ENCODE measurements at regions not wholly inside any gene's neighbourhood (a gene's known extent, or its start where the extent isn't known, plus 50 kb on each side); places are given as distances from the start of the nearest gene placed in this dataset.
"Not testable (repeated sequence)": the region's sequence is repeated elsewhere in the genome, so short reads cannot be mapped to it uniquely, and the experiment has no call there.

DNA sequence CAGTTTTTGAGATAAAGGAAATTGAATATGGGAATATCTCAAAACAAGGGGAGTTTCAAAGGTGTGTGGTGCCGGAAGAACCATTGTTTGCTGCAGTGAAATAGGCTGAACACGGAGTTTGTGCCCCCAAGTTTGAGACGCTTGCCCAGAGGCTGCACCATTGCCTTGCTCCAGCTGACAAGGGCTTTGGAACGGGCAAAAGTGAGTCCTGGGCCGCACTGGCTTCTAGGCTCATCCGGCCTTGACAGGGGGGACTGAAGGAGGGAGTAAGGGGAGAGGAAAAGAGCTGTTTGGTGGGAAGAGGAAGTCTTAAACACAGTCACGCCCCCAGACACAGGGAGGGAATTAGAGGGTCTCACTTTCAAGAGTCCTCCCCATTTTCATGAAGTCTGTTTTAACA lies 269.9 kb downstream of the FAM43A start:
- no peak for DNase-seq

DNA sequence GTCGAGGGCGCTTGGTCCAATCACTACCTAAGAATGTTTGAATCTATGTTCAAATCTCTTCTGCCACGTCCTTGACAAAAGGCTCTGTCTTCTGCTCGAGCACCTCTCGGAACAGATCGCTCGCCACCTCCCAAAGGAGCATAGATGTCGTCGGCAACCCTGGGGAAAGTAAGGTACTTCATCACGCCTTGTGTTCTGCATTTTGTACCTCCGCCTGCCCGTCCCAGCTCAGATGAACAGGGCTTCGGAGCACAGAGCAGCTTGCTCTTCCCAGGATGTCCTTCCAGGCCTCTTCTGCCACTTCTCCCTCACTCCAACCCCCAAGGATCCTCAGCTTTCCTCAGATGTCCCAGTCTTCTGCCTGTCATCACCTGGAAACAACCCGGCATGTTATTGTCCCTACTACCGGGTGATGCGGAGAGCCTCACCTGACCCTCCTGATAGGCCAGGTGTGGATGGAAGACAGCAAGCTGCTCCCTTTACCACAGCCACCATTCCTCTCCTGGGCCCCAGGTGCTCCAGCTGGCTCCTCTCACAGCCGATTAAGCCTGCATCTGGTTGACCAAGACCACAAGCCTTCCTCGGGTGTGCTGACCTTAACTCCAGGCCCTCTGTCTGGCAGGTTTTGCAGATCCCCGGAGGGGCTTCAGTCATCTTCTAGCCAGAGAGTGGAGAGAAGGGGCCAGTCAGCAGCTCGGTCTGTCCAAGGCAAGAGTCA lies 270.5 kb downstream of the FAM43A start:
- no peak for DNase-seq

DNA sequence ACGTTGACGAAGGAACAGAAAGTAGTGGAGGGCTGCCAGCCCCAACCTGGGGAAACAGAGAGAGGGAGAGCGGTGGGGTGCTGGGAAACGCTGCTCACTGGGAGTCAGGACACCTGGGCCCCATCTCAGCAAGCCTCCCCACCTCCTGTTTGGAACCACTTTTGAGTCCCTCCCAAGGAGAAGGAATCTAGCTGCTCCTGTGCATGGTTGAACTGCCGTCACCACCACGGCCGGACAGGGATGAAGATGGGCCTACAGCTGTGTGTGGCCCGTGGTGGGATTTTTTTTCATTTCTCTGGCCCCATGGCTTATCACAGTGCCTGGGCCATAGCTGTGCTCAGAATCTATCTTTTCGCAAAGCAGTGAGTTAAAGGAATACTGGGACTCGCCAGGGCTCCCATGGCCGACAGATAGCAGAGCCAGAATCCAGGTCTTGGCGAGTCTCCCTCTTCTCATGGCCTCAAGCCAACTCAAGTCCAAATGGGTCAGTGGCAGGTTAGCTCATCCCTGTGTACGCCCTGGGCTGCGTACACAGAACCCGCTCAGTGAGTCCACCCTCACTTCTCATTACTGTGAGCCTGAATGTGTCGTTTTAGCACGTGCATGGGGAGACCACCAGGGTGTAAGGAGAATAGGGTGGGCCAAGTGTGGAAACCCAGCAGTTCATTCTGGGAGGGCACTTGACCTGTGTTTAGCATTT lies 271.2 kb downstream of the FAM43A start:
- no peak for DNase-seq

DNA sequence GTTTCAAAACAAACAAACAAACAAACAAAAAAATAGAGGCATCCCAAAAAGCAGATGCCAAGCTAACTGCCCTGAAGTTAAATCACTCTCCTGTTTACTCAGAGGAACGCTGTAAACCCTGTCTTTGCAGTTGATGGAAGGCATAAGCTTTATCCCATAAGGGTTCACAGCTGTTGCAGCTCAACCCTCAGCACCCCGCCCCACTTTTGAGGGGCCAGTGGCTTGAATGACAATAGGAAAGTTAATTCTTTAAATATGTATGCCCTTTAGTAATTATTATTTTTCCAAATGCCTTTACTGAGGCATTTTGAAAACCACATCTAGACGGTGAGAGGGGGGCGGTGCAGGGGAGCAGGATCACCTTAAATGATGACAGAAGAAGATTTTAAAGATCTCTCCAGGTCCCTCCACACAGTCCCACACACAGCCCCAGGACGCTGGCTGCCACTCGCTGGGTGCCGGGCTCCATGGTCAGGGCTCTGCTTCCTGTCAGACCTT lies 272.1 kb downstream of the FAM43A start:
- DNase-seq, result no peak

DNA sequence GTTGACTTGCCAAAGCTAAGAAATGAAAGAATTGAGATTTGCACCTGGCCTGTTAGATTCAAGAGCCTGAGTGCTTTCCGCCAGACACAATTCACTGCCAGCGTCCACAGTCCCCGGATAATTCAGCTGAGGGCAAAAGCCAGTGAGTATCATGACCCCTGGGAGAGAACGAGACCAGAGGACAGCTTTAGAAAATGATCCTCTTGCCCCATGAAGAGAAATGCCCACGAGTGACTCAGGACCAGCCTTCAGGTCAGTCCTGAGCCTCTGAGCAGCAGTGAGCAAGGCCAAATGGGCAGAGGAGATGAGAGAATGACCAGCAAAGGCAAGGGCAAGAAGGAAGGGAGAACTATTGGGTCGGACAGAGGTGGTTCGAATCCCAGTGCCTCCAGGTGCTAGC lies 273.5 kb downstream of the FAM43A start:
- DNase-seq, result no peak

DNA sequence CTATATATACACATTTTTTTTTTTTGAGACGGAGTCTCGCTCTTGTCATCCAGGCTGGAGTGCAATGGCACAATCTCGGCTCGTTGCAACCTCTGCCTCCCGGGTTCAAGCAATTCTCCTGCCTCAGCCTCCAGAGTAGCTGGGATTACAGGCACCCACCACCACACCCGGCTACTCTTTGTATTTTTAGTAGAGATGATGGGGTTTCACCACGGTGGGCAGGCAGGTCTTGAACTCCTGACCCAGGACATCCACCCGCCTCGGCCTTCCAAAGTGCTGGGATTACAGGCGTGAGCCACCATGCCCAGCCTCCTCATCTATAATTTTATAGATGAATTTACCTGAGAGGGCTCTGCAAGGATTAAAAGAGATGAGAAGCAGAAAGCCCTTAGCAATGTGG lies 274.0 kb downstream of the FAM43A start:
- DNase-seq, result not testable (repeated sequence)

DNA sequence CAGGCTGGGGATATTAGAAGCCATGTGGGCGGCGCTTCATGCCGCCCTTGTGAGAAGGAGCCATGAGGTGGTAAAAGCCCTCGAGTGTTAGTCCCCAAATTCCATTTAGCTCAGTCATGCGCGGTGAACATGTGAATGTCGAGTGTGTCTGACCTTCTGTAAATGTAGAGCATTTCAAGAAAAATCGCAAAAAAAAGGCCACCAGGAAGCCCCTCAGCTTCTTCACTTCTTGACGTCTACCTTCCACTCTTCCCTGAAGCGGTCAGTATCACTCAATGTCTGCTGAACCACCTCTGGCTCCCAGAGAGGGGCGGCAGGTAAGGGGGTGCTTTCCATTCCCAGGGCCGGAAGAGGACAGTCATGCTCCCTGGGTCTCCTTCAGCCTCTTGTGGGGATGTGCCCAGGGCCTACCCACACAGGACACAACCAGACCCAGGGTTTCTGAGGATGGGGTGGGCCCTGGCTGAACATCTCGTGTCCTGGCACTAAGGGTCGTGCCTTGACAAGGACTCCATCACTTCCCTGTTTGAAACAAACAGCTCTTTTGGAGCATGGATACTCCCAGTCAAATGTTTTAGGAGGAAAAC lies 274.9 kb downstream of the FAM43A start:
- no peak for DNase-seq

DNA sequence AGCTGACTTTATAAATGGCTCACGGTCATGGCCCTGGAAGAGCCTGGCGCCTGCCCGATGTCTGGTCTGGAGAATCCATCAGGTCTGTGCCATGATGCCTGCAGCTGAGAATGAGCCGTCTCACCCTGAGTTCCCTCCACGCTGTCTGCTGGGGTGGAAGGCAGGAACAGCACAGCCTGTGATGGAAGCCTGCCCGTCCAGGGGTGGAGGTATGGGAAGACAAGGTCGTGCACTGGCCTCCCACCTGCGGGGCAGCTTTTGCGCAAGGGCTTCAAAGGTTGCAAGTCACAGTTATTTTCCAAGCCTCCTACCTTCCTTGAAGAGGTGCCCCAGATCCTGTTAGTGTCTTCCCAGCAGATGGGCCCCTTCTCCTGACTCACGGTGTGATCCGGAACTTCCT lies 275.5 kb downstream of the FAM43A start:
- no peak for DNase-seq

DNA sequence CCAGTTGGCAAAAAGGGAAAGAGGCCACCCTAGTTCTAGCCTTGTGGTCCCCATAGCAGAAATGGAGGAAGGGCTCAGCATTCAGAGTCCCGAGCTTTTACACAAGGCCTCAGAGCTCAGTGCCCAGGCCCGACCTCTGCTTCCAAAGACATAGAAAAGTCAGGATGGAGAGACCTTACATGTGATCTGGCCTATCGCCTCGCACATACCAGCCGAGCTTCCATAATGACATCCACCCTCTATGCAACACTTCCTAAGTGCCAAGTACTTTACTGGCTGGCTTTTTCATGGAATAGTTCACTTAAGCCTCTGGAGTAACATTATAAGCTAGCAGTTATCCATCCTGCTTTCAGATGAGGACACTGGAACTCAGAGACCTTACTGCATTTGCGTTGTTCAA lies 275.9 kb downstream of the FAM43A start:
- DNase-seq, result no peak

DNA sequence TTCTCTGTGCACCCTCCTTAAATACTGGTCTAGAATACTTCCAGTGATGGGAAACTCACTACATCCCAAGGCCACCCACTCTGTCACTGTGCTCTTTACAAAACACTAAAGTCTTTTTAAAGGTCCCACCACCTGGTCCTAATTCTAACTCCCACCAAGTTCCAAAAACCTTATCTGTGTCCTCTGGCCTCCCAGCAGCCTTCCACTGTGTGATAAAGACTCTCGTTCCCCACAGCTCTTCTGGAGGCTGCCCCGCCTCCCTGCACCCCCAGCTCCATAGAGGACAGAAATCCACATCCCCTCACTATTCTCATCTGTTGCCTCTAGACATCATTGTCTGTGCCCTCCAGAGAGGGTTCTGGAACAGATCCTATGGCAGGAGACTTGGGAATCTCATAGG lies 276.4 kb downstream of the FAM43A start:
- no peak for DNase-seq

DNA sequence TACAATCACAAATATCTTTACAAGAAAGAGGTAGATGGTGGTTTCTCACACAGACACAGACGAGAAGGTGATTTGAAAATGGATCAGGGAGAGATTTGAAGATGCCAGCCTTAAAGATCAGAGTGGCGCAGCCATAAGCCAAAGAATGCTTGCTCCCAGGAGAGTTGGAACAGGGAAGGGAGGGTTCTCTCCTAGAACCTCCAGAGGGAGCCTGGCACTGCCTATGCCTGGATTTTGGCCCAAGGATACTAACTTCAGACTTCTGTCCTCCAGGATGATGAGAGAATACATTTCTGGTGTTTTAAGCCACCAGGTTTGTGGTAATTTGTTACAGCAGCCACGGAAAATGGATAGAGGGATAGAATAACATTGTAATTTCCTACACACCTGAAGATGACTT lies 279.1 kb downstream of the FAM43A start:
- no peak for DNase-seq

DNA sequence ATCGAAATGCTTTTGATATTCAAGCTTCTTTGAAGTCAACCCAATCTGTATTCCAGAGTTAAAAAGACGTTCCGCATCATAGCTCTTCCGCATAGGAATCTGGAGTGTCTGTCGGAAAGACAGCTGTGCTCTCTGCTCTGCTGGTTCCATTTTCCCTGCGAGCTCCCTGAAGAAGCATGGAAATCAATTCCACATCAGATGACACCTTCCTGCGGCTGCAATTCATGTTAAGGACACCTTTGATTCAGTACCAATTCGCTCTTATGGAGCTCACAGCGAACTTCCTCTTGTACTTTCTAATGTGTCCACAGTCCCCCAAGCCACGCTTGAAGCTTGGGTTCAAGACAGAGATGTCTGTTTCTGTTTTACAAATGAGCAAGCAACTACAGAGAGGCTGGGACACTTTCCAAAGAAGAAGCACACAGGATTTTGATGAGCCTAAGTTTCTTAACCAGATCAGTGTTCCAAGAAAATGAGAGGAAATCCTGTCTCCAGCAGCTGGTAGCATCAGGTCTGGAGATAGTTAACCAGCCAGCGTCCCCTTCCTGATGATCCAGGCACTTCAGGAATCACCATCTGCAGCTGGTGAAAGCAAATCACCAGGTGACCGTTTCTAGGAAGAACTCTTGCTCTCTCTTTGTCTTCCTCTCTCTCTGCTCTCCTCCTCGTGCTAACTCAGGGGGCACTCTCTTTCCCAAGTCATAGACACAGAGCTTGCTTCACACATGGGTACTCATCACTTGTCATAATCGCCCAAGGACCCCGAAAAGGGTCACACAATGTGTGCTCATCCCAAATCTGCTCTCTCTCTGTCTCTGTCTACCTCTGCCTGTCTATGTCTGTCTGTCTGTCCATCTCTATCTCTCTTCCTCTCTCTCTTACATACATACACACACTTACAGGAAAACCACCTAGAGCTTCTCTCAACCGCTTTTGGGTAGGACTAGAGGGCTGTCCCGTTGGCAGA lies 281.8 kb downstream of the FAM43A start:
- DNase-seq, result no peak

DNA sequence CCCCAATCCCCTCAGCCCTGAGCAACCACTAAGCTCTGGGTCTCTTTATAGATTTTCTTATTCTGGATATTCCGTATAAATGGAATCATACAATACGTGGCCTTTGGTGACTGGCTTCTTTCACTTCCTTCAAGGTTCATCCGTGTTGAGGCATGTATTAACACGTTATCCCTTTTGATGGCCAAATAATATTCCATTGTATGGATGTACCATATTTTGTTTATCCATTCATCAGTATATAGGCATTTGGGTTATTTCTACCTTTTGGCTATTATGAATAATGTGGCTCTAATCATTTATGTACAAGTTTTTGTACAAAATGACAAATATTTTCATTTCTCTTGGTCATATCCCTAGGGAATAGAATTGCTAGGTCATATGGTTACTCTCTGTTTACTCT lies 284.4 kb downstream of the FAM43A start:
- DNase-seq, result no peak

DNA sequence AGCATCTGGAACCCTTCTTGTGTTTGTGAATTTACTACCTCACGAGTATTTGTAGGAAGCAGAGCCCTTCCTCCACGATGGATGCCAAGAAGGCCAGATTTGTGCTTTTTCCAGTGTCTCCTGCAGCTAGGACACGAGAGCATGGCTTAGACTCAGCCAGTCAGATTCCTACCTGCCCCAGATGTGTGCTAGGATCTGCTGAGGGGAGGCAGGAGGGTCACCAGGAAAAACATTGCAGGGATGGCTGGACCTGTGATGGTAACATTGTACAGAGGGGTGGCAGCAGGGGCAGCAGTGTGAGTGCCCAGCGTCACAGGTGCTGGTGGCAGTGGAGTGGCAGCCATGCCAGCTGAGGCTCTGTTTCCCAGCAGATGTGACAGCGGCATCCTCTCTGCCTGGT lies 285.3 kb downstream of the FAM43A start:
- DNase-seq, result no peak

DNA sequence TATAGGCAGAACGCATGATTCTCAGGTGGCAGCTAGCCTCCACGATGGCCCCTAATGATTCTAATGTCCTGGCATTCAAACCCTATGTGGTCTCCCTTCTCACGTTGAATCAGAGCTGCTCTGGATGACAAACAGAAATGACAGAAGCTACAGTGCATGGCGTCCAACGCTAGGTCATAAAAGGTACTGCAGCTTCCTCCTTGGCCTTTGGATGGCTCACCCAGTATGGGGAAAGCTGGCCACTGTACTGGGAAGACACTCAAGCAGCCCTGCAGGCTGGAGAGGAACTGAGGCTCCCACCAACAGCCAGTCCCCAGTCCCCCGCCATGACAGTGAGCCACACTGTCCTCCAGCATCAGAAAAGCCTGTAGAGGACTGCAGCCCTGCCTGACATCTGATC lies 286.3 kb downstream of the FAM43A start:
- DNase-seq, result no peak

DNA sequence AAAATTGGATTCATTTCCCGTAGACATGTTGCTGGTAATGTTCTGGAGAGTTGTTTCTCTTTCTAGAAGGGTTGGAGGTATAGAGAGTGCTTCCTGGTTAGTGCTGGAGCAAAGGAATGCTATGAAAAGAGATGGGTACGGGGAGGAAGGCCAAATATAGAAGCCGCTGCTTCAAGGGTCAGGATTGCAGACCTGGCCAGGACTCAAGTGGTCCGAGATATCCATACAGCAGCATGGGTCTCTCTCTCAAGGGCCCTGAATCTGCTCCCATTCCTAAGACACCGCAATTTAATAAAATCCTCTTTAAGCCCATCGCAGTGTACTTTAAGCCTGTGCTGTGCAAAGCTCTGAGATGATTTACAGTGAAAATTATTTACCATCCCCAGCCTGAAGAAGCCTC lies 287.0 kb downstream of the FAM43A start:
- no peak for DNase-seq

DNA sequence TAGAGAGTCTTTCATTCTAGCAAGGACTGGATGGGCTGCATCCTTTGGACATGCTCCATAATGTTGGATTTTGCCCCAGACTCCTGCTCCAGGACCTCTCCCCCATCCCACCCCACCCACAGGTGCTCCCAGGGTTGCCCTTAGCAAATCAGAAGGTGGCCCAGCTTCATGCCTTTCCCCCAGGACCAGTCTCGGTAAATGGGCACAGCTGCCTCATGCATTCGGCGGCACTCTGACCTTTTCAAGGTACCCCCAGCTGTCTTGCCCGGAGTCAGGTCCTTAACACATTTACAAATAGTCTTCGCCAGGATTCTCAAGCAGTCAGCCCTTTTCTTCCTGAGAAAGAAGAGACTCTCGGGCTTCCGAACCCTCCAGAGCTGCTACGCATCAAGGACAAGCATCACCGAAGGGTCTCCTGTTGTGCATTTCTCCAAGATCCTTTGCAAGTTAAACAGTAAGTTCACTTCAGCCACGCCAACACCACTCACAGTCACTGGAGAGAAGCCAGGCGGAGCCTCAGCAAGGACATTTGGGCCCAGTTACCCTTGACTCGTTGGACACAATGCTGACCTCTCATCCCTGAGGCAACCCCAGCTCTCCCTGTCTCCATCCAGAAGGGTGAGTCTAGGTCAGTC lies 287.8 kb downstream of the FAM43A start:
- DNase-seq, result no peak

DNA sequence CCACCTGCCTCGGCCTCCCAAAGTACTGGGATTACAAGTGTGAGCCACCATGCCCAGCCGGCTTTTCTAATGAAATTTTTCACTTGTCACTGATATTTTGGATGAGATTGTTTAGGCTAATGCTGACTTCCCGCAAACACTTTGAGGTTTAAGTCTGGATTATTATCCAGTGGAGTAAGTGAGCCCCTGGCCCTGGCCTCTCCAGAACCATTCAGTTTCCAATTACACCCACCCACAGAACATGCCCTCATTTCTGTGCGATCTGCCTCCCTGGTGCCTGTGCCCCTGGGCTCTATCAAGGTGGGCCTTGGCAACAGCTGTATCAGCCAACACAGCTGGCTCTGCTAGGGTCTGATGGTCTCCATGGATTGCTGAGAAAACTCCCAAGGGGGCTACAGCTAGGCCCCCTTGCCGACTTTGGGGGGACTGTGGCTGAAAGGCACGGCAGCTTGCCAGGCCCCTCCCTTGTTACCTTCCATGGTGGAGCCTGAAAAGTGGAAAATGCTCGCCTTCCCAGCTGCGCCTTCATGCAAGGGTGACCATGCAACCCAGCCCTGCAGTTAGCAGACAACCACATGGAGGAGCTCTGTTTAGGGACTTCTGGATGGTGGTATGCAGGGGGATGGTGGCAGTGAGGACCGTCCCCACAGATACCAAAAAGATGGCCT lies 288.9 kb downstream of the FAM43A start:
- DNase-seq, result no peak

DNA sequence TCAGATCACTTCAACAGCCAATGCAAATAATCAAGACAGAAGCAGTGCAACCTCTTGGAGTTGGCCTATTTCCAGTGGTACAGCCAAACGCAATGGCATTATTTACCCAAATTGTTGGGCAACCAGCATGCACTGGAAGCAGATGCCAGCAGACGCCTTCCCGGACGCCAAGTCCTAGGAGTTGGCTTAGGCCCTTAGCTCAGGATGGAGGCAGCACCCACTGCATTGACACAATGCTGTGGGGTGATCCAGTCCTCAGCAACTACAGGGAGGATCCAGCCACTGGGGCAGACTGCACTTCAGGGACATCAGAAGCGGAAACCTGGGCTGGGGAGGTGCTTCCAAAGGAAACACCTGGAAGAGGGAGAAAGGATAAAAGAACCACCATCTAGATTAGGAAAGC lies 290.4 kb downstream of the FAM43A start:
- no peak for DNase-seq

DNA sequence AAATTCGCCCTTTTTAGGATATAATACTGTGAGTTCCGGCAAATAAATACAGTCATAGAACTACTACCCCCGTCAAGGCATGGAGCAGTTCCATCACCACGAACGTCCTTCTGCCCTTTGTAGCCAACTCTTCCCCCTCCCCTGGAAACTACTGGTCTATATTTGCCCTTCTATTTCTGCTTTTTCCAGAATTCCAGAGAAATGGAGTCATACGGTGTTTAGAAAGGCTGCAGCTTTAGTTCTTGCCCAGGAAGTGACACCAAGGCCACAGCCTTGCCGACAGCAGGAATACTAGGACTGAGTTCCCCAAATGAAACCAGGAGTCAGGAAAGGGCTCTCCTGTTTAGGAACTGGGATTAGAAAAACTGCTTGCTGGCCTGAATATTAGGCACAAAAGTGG lies 291.2 kb downstream of the FAM43A start:
- DNase-seq, result no peak

DNA sequence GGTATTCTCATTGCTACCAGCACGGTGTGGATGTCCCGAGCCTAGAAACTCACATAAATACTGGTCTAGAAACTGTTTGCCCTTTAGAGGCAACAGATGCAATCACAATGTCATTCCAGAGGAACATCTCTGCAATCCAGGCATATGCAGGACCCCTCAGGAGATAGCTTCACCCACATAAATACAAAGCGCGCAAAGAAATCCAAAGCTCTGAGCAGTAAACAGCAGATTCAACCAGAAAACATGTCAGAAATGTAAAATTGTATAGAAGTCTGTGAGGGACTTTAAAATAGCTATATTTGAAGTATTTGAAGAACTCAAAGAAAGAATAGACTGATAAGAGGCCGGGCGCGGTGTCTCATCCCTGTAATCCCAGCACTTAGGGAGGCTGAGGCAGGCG lies 291.7 kb downstream of the FAM43A start:
- DNase-seq, result no peak

DNA sequence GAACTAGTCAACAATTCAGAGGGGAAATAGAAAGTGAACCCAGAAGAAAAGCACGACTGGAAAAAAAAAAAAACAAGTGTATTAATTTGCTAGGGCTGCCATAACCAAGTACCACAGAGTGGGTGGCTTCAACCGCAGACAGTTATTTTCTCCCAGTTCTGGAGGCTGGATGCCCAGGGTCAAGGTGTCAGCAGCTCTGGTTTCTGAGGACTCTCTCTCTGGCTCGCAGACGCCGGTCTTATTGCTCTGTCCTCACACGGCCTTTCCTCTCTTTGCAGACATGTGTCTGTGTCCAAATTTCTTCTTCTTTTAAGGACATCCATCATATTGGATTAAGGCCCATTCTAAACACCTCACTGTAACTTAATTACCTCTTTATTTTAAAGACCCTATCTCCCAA lies 291.8 kb downstream of the XXYLT1 start:
- DNase-seq, result no peak

Measured in OCI-M1 (cell line).